AG04450 (cell line): ENCODE measurements at regions not wholly inside any gene's neighbourhood (a gene's known extent, or its start where the extent isn't known, plus 50 kb on each side); places are given as distances from the start of the nearest gene placed in this dataset.

ENCODE experiments used
- CTCF ChIA-PET: fragments of 300-600, 350-600 bp; formaldehyde crosslinking; extraction: SDS; loops from one replicate; lab custom pipeline; 2022; ENCODE audit warnings: antibody characterized with exemption, inconsistent platforms; lab: Charles Lee
- POLR2A ChIA-PET: fragments of 350-600 bp; formaldehyde crosslinking; extraction: SDS; loops from one replicate; lab custom pipeline; 2021; ENCODE audit warnings: antibody characterized with exemption, inconsistent platforms; lab: Yijun Ruan, JAX
- DNase-seq: peaks from one replicate; pipeline ENCODE4 v3.0.0-alpha.2; 2011; ENCODE audit warnings: low read depth, low spot score
- H3K27ac ChIP-seq: one replicate; pipeline ENCODE4 v1.5.1; 2012; ENCODE audit warnings: low read depth, low read length, control low read depth
- H3K27me3 ChIP-seq: one replicate; pipeline ENCODE4 v1.6.0; 2012; ENCODE audit warnings: low read length; ENCODE audit not compliant: control insufficient read depth, insufficient read depth
- H3K4me3 ChIP-seq: 2 replicates; pipeline ENCODE4 v1.5.1; 2011; ENCODE audit warnings: mild to moderate bottlenecking, low read depth, low read length, control low read depth
- H3K9me3 ChIP-seq: 2 replicates; pipeline ENCODE4 v1.5.1; 2012; ENCODE audit warnings: low read length; ENCODE audit not compliant: control insufficient read depth, insufficient read depth
- TF ChIP-seq, protein P1 (sequence below): IDR thresholded peaks from 2 replicates; pipeline ENCODE4 v1.5.1; 2011; ENCODE audit warnings: low read depth, low read length, control low read depth, inconsistent platforms

DNA sequence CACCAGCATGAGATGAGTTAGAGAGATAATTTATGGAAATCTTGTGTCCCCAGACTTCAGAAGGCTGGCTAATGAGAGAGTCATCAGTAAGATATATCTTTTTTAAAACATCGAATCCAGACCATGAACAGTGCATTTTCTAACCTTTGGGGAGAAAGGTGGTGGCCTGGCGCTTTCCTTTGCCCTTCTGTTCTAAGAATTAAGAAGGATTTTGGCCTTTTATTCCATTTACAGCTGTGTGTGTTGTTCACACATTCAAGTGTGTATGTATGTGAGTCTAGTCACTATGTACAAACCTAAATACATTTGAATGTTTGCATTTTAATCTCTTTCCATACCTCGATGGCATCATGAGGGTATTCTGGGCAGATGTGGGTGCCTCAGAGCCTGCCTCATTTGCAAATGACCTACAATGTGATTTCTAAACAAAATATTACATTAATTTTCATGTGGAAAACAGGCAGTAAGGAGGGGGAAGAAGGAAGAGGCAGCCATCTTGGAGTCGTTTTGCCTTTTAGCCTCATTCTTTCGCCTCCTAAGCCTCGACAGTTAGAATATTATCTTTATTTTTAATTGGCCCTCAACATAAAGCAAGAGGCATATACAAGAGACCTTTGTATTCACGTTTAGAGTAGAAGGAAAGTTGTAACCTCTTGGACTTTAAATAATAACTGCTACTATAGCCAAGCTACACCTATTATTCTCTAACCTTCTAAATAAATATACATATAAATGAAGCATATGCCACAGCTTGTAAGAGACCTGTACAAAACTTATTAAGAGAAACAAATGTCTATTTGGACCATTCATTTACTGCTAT lies 125.3 kb upstream of the TMEM161B start:
- H3K27ac ChIP-seq: no peak overlapping the region
- POLR2A ChIA-PET: no interaction called here
- no peak overlapping the region for H3K4me3 ChIP-seq
- DNase-seq: no peak
- TF ChIP-seq, protein P1, sequence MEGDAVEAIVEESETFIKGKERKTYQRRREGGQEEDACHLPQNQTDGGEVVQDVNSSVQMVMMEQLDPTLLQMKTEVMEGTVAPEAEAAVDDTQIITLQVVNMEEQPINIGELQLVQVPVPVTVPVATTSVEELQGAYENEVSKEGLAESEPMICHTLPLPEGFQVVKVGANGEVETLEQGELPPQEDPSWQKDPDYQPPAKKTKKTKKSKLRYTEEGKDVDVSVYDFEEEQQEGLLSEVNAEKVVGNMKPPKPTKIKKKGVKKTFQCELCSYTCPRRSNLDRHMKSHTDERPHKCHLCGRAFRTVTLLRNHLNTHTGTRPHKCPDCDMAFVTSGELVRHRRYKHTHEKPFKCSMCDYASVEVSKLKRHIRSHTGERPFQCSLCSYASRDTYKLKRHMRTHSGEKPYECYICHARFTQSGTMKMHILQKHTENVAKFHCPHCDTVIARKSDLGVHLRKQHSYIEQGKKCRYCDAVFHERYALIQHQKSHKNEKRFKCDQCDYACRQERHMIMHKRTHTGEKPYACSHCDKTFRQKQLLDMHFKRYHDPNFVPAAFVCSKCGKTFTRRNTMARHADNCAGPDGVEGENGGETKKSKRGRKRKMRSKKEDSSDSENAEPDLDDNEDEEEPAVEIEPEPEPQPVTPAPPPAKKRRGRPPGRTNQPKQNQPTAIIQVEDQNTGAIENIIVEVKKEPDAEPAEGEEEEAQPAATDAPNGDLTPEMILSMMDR: no peak
- CTCF ChIA-PET: interaction anchor here (0.6 kb wide), 1 partner anchor 16 kb away, joined by 4 read pairs; no protein-coding TSS in a partner anchor
- no peaks in the 10 kb centered on the region for H3K9me3 ChIP-seq
- no peaks in the 10 kb centered on the region for H3K27me3 ChIP-seq

DNA sequence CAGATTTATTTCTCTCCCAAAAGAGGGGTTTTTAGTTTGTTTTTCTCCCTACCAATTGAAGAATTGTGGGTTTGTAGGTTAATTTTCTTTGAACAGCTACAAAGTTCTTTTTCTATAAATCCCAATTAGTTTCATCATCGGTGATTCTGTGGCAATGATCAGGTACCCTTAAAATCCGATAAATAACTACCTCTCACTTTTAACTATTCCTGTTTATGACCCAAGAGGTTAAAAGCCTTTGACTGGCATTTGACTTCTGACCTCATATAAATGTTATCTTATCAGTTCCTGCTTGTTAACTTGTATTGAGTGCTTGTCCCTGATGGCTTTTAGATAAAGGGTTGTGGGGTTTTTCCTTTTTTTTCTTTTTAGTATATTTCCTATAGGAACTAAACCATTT lies 124.4 kb upstream of the TMEM161B start:
- POLR2A ChIA-PET: no interaction called here
- Histone ChIP-seq H3K27me3 (no peaks in the 10 kb centered on the region), H3K27ac (no peak overlapping the region), H3K4me3 (no peak overlapping the region), H3K9me3 (no peaks in the 10 kb centered on the region)
- TF ChIP-seq, protein P1: no peak
- no peak for DNase-seq
- CTCF ChIA-PET: no interaction called here

DNA sequence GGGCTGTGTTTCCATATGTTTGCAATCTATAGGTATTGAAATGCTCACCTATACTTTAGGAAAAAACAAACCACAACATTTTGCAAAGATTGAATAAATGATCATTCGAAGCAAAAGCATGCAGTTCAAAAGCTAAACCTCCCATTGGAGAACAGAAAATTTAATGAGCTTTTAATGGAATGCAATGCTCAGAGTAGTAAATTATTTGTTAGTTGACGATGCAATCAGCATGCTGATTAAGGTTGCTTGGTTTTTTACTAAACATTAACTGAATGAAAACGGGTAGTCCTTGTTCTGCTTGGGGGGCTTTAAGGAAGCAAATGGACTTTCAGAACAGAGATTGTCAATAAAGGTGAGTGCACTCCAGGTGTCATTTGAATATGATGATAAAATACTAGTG lies 123.3 kb upstream of the TMEM161B start:
- H3K4me3 ChIP-seq: no peak overlapping the region
- H3K27ac ChIP-seq: no peak overlapping the region
- TF ChIP-seq, protein P1: no peak
- no peaks in the 10 kb centered on the region for H3K27me3 ChIP-seq
- CTCF ChIA-PET: no interaction called here
- DNase-seq: no peak
- POLR2A ChIA-PET: no interaction called here
- no peaks in the 10 kb centered on the region for H3K9me3 ChIP-seq

- ChIA-PET CTCF (no interaction called here), POLR2A (no interaction called here)
- Histone ChIP-seq H3K27ac (no peak overlapping the region), H3K27me3 (no peaks in the 10 kb centered on the region), H3K4me3 (no peak overlapping the region), H3K9me3 (no peaks in the 10 kb centered on the region)
- TF ChIP-seq, protein P1: no peak
- DNase-seq: no peak
Measured at GRCh38 chr5:88391116-88391515, 122.5 kb upstream of the TMEM161B start.

- H3K4me3 ChIP-seq: no peak overlapping the region
- ChIA-PET CTCF (no interaction called here), POLR2A (no interaction called here)
- TF ChIP-seq, protein P1: no peak
- H3K27ac ChIP-seq: no peak overlapping the region
- no peaks in the 10 kb centered on the region for H3K9me3 ChIP-seq
- no peak for DNase-seq
- no peaks in the 10 kb centered on the region for H3K27me3 ChIP-seq
Measured at GRCh38 chr5:88390481-88390880, 121.8 kb upstream of the TMEM161B start.
